Mesodermal cell (in vitro differentiated cells): ENCODE measurements at regions not wholly inside any gene's neighbourhood (a gene's known extent, or its start where the extent isn't known, plus 50 kb on each side); places are given as distances from the start of the nearest gene placed in this dataset.

Source experiments
- H3K27ac ChIP-seq: 2 replicates; pipeline ENCODE4 v1.7.0; 2013; ENCODE audit warnings: mild to moderate bottlenecking, low read depth, low read length, moderate library complexity; ENCODE audit not compliant: severe bottlenecking
- H3K36me3 ChIP-seq: 2 replicates; pipeline ENCODE4 v1.7.1; 2013; ENCODE audit warnings: mild to moderate bottlenecking, low read length, moderate library complexity; ENCODE audit not compliant: control insufficient read depth, insufficient read depth
- H3K4me1 ChIP-seq: one replicate; pipeline ENCODE4 v1.7.1; 2013; ENCODE audit warnings: mild to moderate bottlenecking, low read length; ENCODE audit not compliant: insufficient read depth, control insufficient read depth, poor library complexity, severe bottlenecking
- H3K4me3 ChIP-seq: 2 replicates; pipeline ENCODE4 v1.7.0; 2013; ENCODE audit warnings: low read length, control low read depth, mild to moderate bottlenecking; ENCODE audit not compliant: insufficient read depth, poor library complexity, severe bottlenecking; ENCODE audit errors: extremely low read depth
- H3K9me3 ChIP-seq: 2 replicates; pipeline ENCODE4 v1.7.1; 2013; ENCODE audit warnings: mild to moderate bottlenecking, low read length, moderate library complexity; ENCODE audit not compliant: control insufficient read depth
- WGBS, 2 experiments: methylation state at CpG; one replicate each; pipeline ENCODE4 v1.1.5; 2013; ENCODE audit warnings: missing lambda C conversion rate in 2 of 2; ENCODE audit not compliant: insufficient coverage in 2 of 2; 5-methylcytosine and 5-hydroxymethylcytosine counted together

DNA sequence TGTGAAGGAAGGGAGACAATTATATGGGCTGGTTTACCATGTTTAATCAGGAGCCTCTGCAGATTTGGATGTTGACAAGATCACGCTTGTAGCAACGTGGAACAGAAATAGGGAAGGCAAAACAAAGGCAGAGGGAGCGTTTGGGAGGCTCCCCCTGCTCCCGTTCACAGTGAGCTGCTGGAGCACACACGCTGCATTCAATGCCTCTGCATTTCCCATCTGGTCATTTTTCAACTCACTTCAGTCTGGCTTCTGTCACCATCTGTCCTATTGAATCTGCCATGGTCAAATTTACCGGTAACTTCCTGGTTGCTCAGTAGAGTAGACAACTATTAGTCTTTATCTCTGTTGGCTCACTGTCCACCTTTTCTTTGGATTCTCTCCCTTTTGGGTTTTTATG lies 91.0 kb downstream of the NHLRC3 start:
- WGBS, 2 experiments: 71 to 76% methylated on average over 6 of the region's 6 CpGs
- H3K9me3 ChIP-seq: no peaks in the 10 kb centered on the region
- no peaks in the 10 kb centered on the region for H3K36me3 ChIP-seq
- H3K4me3 ChIP-seq: no peak overlapping the region
- no peak overlapping the region for H3K27ac ChIP-seq
- H3K4me1 ChIP-seq: no peaks in the 10 kb centered on the region

DNA sequence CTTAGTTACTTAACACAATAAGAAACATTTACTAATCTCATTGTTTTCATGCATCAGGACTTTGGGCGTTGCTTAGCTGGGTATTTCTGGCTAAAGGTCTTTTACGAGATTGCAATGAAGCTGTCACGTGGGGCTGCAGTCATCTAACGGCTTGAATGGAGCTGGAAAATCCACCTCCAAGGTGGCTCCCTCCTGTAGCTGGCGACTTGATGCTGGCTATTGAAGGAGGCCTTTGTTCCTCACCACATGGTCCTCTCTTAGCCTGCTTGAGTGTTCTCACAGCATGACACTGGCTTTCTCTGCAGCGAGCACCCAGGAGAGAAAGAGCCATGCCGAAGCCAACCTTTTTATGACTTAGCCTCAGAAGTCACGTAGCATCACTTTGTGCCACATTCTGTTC lies 92.0 kb downstream of the NHLRC3 start:
- 67 to 70% methylated on average over 7 of the region's 8 CpGs for WGBS, 2 experiments
- Histone ChIP-seq H3K4me3 (no peak overlapping the region), H3K4me1 (no peaks in the 10 kb centered on the region), H3K27ac (no peak overlapping the region), H3K36me3 (no peaks in the 10 kb centered on the region), H3K9me3 (no peaks in the 10 kb centered on the region)

DNA sequence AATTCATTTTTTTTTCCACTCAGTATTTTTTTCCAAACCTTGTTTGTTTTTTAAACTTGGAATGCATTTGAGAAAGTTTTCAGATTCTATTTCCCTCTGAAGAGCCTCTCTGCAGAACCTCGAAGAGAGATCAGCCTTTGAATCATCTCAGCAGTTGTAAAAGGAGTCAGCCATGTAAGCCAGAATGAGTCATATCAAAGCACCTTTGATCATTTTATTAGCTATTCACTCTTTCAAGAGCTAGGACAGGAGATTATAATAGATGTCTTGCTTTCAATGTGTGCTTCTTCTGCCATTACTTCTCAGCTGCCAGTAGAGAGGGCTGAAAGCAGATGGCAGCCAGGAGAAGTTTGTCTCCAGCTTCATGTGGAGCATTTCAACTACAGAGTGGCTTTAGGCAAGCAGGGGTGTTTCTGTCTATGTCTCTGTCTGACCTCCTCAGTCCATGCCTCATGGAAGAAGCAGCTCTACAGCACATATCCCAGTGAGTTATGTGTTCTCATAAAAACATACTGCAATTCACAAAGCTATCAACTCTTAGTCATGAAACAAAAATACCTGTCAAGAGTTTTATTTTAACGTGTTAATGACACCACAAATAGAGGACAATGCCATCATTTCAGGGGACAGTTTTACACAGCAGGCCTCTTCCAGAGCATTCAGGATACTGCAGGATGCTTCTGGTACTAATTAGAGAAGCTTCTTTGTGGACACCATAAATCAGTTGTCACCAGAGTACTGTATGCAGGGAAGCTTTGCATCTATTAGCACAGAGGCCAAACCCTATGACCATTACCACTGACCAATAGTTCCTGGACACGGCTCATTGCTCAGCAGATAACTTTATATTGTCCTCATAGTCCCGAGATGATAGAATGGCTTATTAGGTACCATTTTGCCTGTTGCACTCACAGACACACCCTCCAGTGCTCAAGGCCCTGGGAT lies 94.3 kb downstream of the NHLRC3 start:
- no peak overlapping the region for H3K4me3 ChIP-seq
- 88% methylated on average over 3 of the region's 4 CpGs; no CpG with 5 or more reads in 1 of the 2 experiments for WGBS, 2 experiments
- H3K4me1 ChIP-seq: no peaks in the 10 kb centered on the region
- no peaks in the 10 kb centered on the region for H3K9me3 ChIP-seq
- H3K36me3 ChIP-seq: no peaks in the 10 kb centered on the region
- no peak overlapping the region for H3K27ac ChIP-seq

DNA sequence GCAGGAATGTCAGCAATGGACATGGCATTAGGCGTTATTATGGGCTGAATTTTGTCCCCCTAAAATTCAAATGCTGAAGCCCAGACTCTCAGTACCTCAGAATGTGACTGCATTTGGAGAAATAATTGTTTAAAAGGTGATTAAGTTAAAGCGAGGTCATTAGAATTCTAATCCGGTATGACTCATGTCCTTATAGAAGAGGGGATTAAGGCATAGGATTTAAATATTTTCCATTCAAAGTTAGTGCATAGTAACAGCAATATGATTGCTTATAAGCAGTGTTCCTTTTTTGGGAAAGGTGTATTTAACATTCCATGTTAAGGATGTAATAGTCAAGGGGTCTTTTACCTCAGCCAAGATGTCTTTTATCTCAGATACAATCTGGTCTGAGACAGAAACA lies 95.5 kb downstream of the NHLRC3 start:
- Histone ChIP-seq H3K36me3 (no peaks in the 10 kb centered on the region), H3K4me1 (no peaks in the 10 kb centered on the region), H3K9me3 (no peaks in the 10 kb centered on the region), H3K4me3 (no peak overlapping the region), H3K27ac (no peak overlapping the region)
- 100% methylated on average over 1 to 2 of the region's 3 CpGs for WGBS, 2 experiments

DNA sequence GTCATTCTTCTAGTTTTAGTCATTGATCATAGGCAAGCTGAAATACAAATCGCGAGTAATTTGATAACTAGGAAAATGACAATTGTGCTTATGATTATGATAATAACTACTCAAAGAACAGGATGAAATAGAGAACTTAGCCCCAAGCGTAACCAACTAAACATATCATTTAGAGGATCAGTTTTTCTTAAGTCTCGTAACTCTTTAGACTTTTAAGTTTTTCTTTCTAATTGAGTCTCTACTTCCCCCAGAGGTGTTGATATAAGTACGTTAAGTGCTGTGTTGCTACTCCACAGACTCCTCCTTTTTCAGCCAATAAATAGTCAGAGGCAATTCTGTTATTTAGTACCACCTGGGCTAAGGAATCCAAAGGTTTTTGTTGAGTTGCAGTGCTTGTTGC lies 96.3 kb downstream of the NHLRC3 start:
- H3K4me1 ChIP-seq: no peaks in the 10 kb centered on the region
- no CpG with 5 or more reads among the region's 5 CpGs for WGBS, 2 experiments
- H3K36me3 ChIP-seq: no peaks in the 10 kb centered on the region
- no peak overlapping the region for H3K27ac ChIP-seq
- no peaks in the 10 kb centered on the region for H3K9me3 ChIP-seq
- no peak overlapping the region for H3K4me3 ChIP-seq

DNA sequence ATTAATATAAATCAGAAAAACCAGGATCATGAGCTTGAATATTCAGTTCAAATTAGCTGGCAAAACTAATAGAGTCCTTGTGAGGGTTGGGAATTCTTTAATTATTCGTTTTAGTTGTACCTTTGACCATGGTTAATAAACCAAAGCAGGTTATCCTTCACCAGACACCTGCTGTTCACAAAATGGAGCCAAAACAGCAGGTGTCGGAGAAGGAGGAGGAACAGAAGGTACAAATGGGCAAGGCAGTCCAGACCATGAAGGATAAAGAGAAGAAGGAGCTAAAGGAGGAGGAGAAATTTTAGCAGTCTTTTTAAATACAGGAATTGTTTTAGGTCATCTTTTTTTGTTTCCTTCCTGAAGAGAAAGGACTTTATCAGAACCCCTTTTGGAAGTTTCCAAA lies 106.1 kb downstream of the NHLRC3 start:
- whole genome bisulfite sequencing, 2 experiments: 75% methylated on average over 1 of the region's 2 CpGs; no CpG with 5 or more reads in 1 of the 2 experiments

DNA sequence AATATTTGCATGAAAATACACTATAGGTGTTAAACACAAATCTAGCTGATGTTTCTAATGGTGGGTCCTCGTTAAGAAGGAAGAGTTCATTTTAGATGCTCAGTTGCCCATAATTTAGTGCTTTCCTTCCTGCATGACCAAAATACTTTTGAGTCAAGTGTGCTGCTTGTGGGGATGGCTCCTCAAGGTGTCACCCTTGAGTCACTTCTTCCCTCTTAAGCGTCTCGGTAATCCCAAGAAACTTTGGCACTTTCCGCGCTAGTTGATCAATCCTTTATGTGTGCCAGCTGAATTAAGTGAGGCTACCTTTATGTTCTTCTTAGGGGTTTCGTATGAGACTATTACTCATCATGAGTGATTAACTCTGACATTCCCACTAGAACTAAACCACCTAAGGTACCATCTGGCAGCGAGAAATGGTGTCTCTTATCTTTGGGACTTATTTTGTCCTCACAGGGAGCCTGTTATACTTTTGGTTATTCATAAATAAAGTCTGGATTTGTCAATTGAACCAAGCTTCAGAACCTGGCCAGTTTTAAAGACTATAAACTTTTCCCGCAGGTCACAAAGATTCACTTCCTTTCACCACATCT lies 106.8 kb downstream of the NHLRC3 start:
- H3K9me3 ChIP-seq: peaks cover 3% of the 10 kb centered on the region
- no peak overlapping the region for H3K27ac ChIP-seq
- peaks cover 3% of the 10 kb centered on the region for H3K4me1 ChIP-seq
- WGBS, 2 experiments: 31% methylated on average over 5 of the region's 8 CpGs; no CpG with 5 or more reads in 1 of the 2 experiments
- H3K4me3 ChIP-seq: no peak overlapping the region
- H3K36me3 ChIP-seq: no peaks in the 10 kb centered on the region

More for the DNA sequence above, 106.1 kb downstream of the NHLRC3 start:
- Histone ChIP-seq H3K36me3 (no peaks in the 10 kb centered on the region), H3K4me3 (no peak overlapping the region), H3K27ac (no peak overlapping the region), H3K4me1 (peaks cover 3% of the 10 kb centered on the region), H3K9me3 (peaks cover 3% of the 10 kb centered on the region)

DNA sequence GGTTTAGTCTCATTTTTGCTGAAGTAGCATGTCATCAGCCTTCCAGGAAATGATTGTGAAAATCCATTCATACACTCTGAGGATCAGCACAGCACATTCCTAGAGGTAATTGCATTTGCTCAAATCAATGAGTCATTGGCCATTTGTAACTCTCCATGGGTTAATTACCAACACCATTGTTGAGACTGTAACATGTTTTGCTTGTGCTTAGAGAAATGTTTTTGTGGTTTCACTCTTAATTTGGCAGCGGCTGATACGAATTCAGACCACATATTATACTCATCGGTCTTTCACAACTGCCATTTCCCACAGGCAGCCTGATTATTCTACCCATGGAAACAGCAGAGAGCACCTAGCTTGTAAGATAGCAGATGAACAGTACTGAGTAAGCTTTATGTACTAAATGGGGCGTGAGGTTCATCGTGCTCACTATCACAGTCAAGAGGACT lies 110.3 kb downstream of the NHLRC3 start:
- H3K4me3 ChIP-seq: no peak overlapping the region
- peak overlapping the region; percentile 51 for H3K27ac ChIP-seq
- peaks cover 8% of the 10 kb centered on the region for H3K9me3 ChIP-seq
- peaks cover 3% of the 10 kb centered on the region for H3K4me1 ChIP-seq
- 62% methylated on average over 2 of the region's 5 CpGs; no CpG with 5 or more reads in 1 of the 2 experiments for WGBS, 2 experiments
- H3K36me3 ChIP-seq: no peaks in the 10 kb centered on the region

DNA sequence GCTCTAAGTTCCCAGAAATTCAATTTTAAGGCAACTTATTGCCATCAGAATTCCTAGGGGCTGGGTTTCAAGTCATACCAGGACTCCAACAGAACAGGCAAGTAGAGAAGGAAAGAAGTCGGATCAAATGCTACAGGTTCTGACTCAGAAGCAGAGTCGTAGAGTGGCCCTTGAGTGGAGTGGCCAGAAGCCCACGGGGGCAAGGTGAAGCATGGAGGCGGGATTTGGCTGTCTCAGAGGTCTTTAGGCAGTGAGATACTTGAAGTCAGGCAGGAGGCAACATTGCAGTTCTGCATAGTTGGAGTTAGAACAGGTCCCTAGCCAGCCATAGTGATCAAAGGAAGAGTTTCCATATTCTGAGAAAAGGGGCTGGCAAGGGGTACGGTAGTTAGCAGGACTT lies 111.6 kb downstream of the NHLRC3 start:
- H3K36me3 ChIP-seq: no peaks in the 10 kb centered on the region
- 83 to 94% methylated on average over 4 to 5 of the region's 5 CpGs for WGBS, 2 experiments
- H3K9me3 ChIP-seq: peaks cover 8% of the 10 kb centered on the region
- H3K4me1 ChIP-seq: peaks cover 3% of the 10 kb centered on the region
- H3K27ac ChIP-seq: no peak overlapping the region
- no peak overlapping the region for H3K4me3 ChIP-seq

DNA sequence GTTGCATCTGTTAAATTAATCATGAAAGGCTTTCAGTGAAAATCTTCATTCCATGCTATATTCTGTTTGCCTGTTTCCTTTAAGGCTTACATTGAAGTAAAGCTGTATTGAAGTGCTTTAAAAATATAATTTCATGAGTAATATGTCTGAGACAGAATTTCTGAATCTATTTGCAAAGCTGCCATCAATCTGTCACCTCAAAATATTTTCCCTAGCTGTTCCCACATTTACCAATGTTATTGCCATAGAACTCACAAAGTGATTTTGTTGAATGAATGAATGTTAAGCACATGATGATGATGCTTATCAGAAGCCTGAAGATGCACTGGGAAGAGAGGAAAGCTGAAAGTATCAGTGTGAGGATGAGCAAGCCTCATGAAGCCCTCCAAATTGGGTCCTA lies 115.8 kb downstream of the NHLRC3 start:
- H3K36me3 ChIP-seq: no peaks in the 10 kb centered on the region
- no peak overlapping the region for H3K27ac ChIP-seq
- H3K4me1 ChIP-seq: no peaks in the 10 kb centered on the region
- H3K4me3 ChIP-seq: no peak overlapping the region
- H3K9me3 ChIP-seq: peaks cover 4% of the 10 kb centered on the region

DNA sequence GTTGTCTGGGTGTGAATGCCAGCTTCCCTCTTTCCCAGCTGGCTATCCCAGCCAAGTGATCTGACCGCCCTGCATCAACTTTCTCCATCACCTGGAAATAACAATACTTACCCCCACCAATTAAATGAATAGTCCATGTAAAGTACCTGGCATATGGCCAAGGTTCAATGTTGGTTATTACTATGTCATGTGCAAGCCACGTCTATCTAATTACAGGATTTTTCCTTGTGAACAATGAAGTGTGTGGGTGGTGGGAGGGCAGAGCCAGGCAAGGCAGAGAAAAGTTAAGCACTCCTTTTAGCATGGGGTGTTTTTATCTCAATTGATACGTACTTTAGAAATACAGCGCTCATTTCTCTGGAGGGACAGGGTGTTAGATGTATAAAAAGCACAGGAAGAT lies 121.1 kb downstream of the NHLRC3 start:
- no peaks in the 10 kb centered on the region for H3K9me3 ChIP-seq
- no peak overlapping the region for H3K27ac ChIP-seq
- H3K36me3 ChIP-seq: no peaks in the 10 kb centered on the region
- no peak overlapping the region for H3K4me3 ChIP-seq
- H3K4me1 ChIP-seq: no peaks in the 10 kb centered on the region
- WGBS, 2 experiments: 100% methylated on average over 2 of the region's 4 CpGs
